Activated gamma-delta T cell treated with anti-CD3 and anti-CD28 coated beads, Interleukin-2, amount 50 U/mL, for 16 hours (primary cell): ENCODE measurements at regions not wholly inside any gene's neighbourhood (a gene's known extent, or its start where the extent isn't known, plus 50 kb on each side); places are given as distances from the start of the nearest gene placed in this dataset.
A peak's percentile ranks its signal among the peaks of the same experiment; 100 is the strongest.

Experiments
- DNase-seq: peaks from one replicate; pipeline ENCODE4 v3.0.0-alpha.2; 2020; ENCODE audit warnings: low read depth

GRCh38 chr1:244970744-244971551, 106.6 kb upstream of the HNRNPU start:
- peak; percentile 92 for DNase-seq

- DNase-seq: peak; percentile 49
These were observed 105.9 kb upstream of the HNRNPU start for GRCh38 chr1:244970236-244970743.

GRCh38 chr1:244969355-244970235, 105.3 kb upstream of the HNRNPU start:
- peak; percentile 34 for DNase-seq

- no peak for DNase-seq
These were observed 104.5 kb upstream of the HNRNPU start for GRCh38 chr1:244968881-244969280.

GRCh38 chr1:244968471-244968871, 104.1 kb upstream of the HNRNPU start:
- no peak for DNase-seq

- DNase-seq: no peak
These were observed 102.8 kb upstream of the HNRNPU start for GRCh38 chr1:244967159-244967558.

GRCh38 chr1:244965185-244966030, 101.1 kb upstream of the HNRNPU start:
- DNase-seq: no peak

GRCh38 chr1:244964112-244964971, 100.0 kb upstream of the HNRNPU start:
- no peak for DNase-seq

- DNase-seq: no peak
These were observed 99.0 kb upstream of the HNRNPU start for GRCh38 chr1:244963231-244963826.

- DNase-seq: no peak
These were observed 97.8 kb upstream of the HNRNPU start for GRCh38 chr1:244962130-244962529.

GRCh38 chr1:244960904-244961303, 96.6 kb upstream of the HNRNPU start:
- DNase-seq: no peak

GRCh38 chr1:244958593-244958992, 94.2 kb upstream of the HNRNPU start:
- no peak for DNase-seq

GRCh38 chr1:244957525-244957924, 93.2 kb upstream of the HNRNPU start:
- no peak for DNase-seq

GRCh38 chr1:244957122-244957521, 92.8 kb upstream of the HNRNPU start:
- DNase-seq: no peak

GRCh38 chr1:244955661-244956060, 91.3 kb upstream of the HNRNPU start:
- DNase-seq: no peak

- no peak for DNase-seq
These were observed 90.0 kb upstream of the HNRNPU start for GRCh38 chr1:244954359-244954758.

- DNase-seq: no peak
These were observed 89.6 kb upstream of the HNRNPU start for GRCh38 chr1:244953901-244954300.

- no peak for DNase-seq
These were observed 88.6 kb upstream of the HNRNPU start for GRCh38 chr1:244952940-244953339.

GRCh38 chr1:244952280-244952933, 88.1 kb upstream of the HNRNPU start:
- no peak for DNase-seq

GRCh38 chr1:244948416-244948815, 84.1 kb upstream of the HNRNPU start:
- DNase-seq: no peak
